Smooth muscle cell (in vitro differentiated cells): ENCODE measurements at regions not wholly inside any gene's neighbourhood (a gene's known extent, or its start where the extent isn't known, plus 50 kb on each side); places are given as distances from the start of the nearest gene placed in this dataset.
A peak's percentile ranks its signal among the peaks of the same experiment; 100 is the strongest.

ENCODE experiments used
- DNase-seq: peaks from one replicate; lab custom pipeline; 2025; ENCODE audit not compliant: unreplicated experiment; lab: John Stamatoyannopoulos, UW
- H2AFZ ChIP-seq: fragments of 200-600 bp; sonication (generic); 2 replicates; pipeline ENCODE4 v1.6.0; 2016; ENCODE audit warnings: antibody characterized with exemption, low read depth, mild to moderate bottlenecking
- H3F3A ChIP-seq: fragments of 200-600 bp; sonication (generic); 2 replicates; pipeline ENCODE4 v1.6.0; 2017; ENCODE audit warnings: antibody characterized with exemption, low read depth
- H3K27ac ChIP-seq: fragments of 200-600 bp; sonication (generic); 2 replicates; pipeline ENCODE4 v1.5.1; 2016; ENCODE audit warnings: low read depth, mild to moderate bottlenecking
- H3K27me3 ChIP-seq: fragments of 200-600 bp; sonication (generic); 2 replicates; pipeline ENCODE4 v1.6.1; 2016; ENCODE audit warnings: low read depth, mild to moderate bottlenecking
- H3K36me3 ChIP-seq: fragments of 200-600 bp; sonication (generic); 2 replicates; pipeline ENCODE4 v1.5.1; 2016; ENCODE audit warnings: low read depth
- H3K4me1 ChIP-seq: fragments of 200-600 bp; sonication (generic); 2 replicates; pipeline ENCODE4 v1.5.1; 2016; ENCODE audit warnings: low read depth
- H3K4me2 ChIP-seq: fragments of 200-600 bp; sonication (generic); 2 replicates; pipeline ENCODE4 v1.6.0; 2016; ENCODE audit warnings: mild to moderate bottlenecking
- H3K4me3 ChIP-seq: fragments of 200-600 bp; sonication (generic); 2 replicates; pipeline ENCODE4 v1.5.1; 2016; ENCODE audit warnings: mild to moderate bottlenecking
- H3K79me2 ChIP-seq: fragments of 200-600 bp; sonication (generic); 2 replicates; pipeline ENCODE4 v1.6.0; 2016; ENCODE audit warnings: low read depth, mild to moderate bottlenecking
- H3K9ac ChIP-seq: fragments of 200-600 bp; sonication (generic); 2 replicates; pipeline ENCODE4 v1.6.0; 2016; ENCODE audit warnings: low read depth
- H3K9me3 ChIP-seq: fragments of 200-600 bp; sonication (generic); replicated peaks from 2 replicates; pipeline ENCODE4 v1.5.1; 2016; ENCODE audit warnings: low read depth
- H4K20me1 ChIP-seq: fragments of 200-600 bp; sonication (generic); 2 replicates; pipeline ENCODE4 v1.6.0; 2016; ENCODE audit warnings: low read depth
- WGBS: methylation state at CpG from one replicate; pipeline ENCODE4 v1.1.7; 2016; ENCODE audit warnings: low lambda C conversion rate; 5-methylcytosine and 5-hydroxymethylcytosine counted together
- TF ChIP-seq, protein P1 (sequence below): fragments of 200-600 bp; sonication (generic); IDR thresholded peaks from 2 replicates; pipeline ENCODE4 v1.5.1; 2017; ENCODE audit warnings: borderline replicate concordance, mild to moderate bottlenecking, antibody characterized with exemption; ENCODE audit not compliant: insufficient read depth, poor library complexity, severe bottlenecking

DNA sequence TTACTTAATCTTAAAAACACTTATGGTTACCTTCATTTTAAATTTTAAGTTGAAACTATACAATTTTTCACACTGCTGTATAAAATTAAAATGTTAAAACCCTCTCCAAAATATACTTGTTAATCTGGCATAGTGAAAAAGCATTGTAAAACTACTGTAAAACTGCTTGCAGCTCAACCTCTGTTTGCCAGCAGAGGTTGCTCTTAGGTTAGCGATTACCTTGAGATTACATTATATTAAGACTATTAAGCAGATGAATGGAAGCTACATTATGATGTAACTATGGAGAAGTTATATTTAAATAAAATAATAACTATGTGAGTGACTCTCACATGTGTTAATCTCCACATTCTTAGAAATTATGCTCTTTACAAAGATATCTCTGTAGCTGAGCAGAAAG, 143.6 kb upstream of the SLITRK3 start:
- no peak overlapping the region for H2AFZ ChIP-seq
- DNase-seq, result no peak
- no peak overlapping the region for H3K4me2 ChIP-seq
- H3K9me3 ChIP-seq, result no peaks in the 10 kb centered on the region
- TF ChIP-seq, protein P1, sequence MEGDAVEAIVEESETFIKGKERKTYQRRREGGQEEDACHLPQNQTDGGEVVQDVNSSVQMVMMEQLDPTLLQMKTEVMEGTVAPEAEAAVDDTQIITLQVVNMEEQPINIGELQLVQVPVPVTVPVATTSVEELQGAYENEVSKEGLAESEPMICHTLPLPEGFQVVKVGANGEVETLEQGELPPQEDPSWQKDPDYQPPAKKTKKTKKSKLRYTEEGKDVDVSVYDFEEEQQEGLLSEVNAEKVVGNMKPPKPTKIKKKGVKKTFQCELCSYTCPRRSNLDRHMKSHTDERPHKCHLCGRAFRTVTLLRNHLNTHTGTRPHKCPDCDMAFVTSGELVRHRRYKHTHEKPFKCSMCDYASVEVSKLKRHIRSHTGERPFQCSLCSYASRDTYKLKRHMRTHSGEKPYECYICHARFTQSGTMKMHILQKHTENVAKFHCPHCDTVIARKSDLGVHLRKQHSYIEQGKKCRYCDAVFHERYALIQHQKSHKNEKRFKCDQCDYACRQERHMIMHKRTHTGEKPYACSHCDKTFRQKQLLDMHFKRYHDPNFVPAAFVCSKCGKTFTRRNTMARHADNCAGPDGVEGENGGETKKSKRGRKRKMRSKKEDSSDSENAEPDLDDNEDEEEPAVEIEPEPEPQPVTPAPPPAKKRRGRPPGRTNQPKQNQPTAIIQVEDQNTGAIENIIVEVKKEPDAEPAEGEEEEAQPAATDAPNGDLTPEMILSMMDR, result peak; percentile 32
- no peaks in the 10 kb centered on the region for H3K79me2 ChIP-seq
- no peaks in the 10 kb centered on the region for H3K4me1 ChIP-seq
- no peak overlapping the region for H3K9ac ChIP-seq
- H3K4me3 ChIP-seq, result no peak overlapping the region
- H4K20me1 ChIP-seq, result no peaks in the 10 kb centered on the region
- H3K27me3 ChIP-seq, result no peaks in the 10 kb centered on the region
- H3F3A ChIP-seq, result no peaks in the 10 kb centered on the region
- no peaks in the 10 kb centered on the region for H3K36me3 ChIP-seq
- H3K27ac ChIP-seq, result no peak overlapping the region
- WGBS, result 68% methylated on average over 1 of the region's 1 CpG

DNA sequence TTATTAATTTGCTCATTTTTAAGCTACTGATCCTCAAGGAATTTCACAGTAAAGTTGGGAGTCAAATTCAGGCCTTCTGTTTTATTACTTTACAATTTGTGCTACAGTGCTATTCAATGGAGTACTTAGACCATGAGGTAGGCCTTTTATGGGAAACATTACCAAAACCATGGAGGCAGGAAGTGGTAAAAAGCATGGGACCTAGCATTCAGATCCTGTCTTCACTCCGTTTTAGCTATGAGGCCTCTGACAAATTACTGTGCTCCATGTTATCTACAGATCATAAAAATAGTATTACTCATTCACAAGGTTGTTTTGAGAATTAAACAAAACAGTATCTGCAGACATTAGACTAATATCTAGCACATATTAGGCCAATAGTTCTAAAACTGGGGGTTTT, 140.6 kb upstream of the SLITRK3 start:
- Histone ChIP-seq H3K9me3 (no peaks in the 10 kb centered on the region), H3K36me3 (no peaks in the 10 kb centered on the region), H3K4me2 (peak overlapping the region; percentile 27), H3F3A (no peaks in the 10 kb centered on the region), H2AFZ (peak overlapping the region; percentile 55), H3K27ac (no peak overlapping the region), H4K20me1 (no peaks in the 10 kb centered on the region), H3K4me1 (no peaks in the 10 kb centered on the region), H3K9ac (no peak overlapping the region), H3K79me2 (no peaks in the 10 kb centered on the region), H3K4me3 (no peak overlapping the region), H3K27me3 (peaks cover 19% of the 10 kb centered on the region)
- TF ChIP-seq, protein P1, result no peak
- 4% methylated on average over 1 of the region's 1 CpG for WGBS
- DNase-seq, result no peak
